HG02973 (cell line): ENCODE measurements at regions not wholly inside any gene's neighbourhood (a gene's known extent, or its start where the extent isn't known, plus 50 kb on each side); places are given as distances from the start of the nearest gene placed in this dataset.
A peak's percentile ranks its signal among the peaks of the same experiment; 100 is the strongest.

ENCODE experiments used
- ATAC-seq: cut with Tn5 transposase; IDR thresholded peaks from one replicate; pipeline ENCODE4 v1.9.1; 2021; ENCODE audit warnings: moderate library complexity; ENCODE audit not compliant: unreplicated experiment

- ATAC-seq, result no peak
Observed at GRCh38 chr5:122718611-122719010, 56.3 kb upstream of the SNX2 start.

GRCh38 chr5:122719991-122720746, 54.7 kb upstream of the SNX2 start:
- no peak for ATAC-seq

GRCh38 chr5:122721127-122721526, 53.8 kb upstream of the SNX2 start:
- no peak for ATAC-seq

- ATAC-seq, result no peak
Observed at GRCh38 chr5:122722341-122722740, 52.5 kb upstream of the SNX2 start.

GRCh38 chr5:122723606-122724352, 51.1 kb upstream of the SNX2 start:
- peak; percentile 94 for ATAC-seq
